Fibroblast of lung (primary cell): ENCODE measurements at regions not wholly inside any gene's neighbourhood (a gene's known extent, or its start where the extent isn't known, plus 50 kb on each side); places are given as distances from the start of the nearest gene placed in this dataset.

Source experiments
- EZH2 ChIP-seq: IDR thresholded peaks from 2 replicates; pipeline ENCODE4 v1.5.1; 2012; ENCODE audit warnings: low read length, control low read depth, mild to moderate bottlenecking; ENCODE audit errors: missing control alignments
- TF ChIP-seq, protein P1 (sequence below), 2 donors: IDR thresholded peaks in 1 of 2; conservative IDR thresholded peaks in 1 of 2; 1 replicate in 1 of 2; 2 replicates in 1 of 2; pipeline ENCODE4 v1.5.1; 2011 to 2012; ENCODE audit warnings: low read length in 2 of 2, control low read depth in 1 of 2, inconsistent platforms in 1 of 2, low read depth in 1 of 2, mild to moderate bottlenecking in 1 of 2

DNA sequence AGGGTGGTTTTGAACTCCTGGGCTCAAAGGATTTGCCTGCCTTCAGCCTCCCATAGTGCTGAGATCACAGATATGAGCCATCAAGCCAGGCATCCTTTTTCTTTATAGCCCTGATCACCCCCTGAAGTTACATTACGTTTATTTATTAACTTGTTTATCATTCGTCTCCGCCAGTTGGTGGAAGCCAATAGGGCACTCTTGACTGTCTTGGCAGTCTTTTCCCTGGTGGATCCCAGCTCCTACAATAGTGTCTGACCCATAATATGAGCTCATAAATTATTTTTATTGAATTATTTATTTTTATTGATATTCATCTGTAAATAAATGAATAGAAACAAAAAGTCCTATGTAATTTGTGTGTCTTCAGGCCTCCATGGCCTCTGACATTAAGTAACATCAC, 484.3 kb upstream of the FAT1 start:
- TF ChIP-seq, protein P1, sequence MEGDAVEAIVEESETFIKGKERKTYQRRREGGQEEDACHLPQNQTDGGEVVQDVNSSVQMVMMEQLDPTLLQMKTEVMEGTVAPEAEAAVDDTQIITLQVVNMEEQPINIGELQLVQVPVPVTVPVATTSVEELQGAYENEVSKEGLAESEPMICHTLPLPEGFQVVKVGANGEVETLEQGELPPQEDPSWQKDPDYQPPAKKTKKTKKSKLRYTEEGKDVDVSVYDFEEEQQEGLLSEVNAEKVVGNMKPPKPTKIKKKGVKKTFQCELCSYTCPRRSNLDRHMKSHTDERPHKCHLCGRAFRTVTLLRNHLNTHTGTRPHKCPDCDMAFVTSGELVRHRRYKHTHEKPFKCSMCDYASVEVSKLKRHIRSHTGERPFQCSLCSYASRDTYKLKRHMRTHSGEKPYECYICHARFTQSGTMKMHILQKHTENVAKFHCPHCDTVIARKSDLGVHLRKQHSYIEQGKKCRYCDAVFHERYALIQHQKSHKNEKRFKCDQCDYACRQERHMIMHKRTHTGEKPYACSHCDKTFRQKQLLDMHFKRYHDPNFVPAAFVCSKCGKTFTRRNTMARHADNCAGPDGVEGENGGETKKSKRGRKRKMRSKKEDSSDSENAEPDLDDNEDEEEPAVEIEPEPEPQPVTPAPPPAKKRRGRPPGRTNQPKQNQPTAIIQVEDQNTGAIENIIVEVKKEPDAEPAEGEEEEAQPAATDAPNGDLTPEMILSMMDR (conservative IDR thresholded peaks at IDR 0.05 in 1 of 2, IDR thresholded peaks at IDR 0.05 in 1 of 2; ENCODE audit: low read depth in 1 of 2, low read length in 2 of 2): no peak
- no peak for TF ChIP-seq EZH2
